ENCODE measurements at regions not wholly inside any gene's neighbourhood (a gene's known extent, or its start where the extent isn't known, plus 50 kb on each side); places are given as distances from the start of the nearest gene placed in this dataset.

DNA sequence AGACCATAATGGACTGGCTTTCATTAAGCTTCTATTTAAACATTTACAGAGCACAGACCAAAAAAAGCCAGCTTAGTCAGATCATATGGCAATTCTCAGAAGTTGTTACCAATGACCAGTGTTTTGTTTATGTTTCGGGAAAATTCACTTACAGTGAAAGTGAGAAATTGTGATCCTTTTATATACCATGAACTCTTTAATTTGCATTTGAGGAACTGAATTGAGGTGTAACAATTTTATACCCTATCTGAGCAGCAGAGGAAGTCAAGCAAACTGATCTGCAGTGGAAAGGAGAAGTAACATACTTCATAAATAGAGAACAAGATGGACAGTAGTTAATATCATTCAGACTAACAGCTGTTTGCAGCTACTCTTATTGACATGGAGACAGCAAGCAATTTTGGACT is 97.1 kb downstream of the TMA16 start:
- TF ChIP-seq, protein P1, sequence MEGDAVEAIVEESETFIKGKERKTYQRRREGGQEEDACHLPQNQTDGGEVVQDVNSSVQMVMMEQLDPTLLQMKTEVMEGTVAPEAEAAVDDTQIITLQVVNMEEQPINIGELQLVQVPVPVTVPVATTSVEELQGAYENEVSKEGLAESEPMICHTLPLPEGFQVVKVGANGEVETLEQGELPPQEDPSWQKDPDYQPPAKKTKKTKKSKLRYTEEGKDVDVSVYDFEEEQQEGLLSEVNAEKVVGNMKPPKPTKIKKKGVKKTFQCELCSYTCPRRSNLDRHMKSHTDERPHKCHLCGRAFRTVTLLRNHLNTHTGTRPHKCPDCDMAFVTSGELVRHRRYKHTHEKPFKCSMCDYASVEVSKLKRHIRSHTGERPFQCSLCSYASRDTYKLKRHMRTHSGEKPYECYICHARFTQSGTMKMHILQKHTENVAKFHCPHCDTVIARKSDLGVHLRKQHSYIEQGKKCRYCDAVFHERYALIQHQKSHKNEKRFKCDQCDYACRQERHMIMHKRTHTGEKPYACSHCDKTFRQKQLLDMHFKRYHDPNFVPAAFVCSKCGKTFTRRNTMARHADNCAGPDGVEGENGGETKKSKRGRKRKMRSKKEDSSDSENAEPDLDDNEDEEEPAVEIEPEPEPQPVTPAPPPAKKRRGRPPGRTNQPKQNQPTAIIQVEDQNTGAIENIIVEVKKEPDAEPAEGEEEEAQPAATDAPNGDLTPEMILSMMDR (IDR thresholded peaks at IDR 0.05): no peak
- TF ChIP-seq POLR2AphosphoS5 (IDR thresholded peaks at IDR 0.05): no peak
- TF ChIP-seq POLR2A (IDR thresholded peaks at IDR 0.05): no peak

Data from breast epithelium (tissue), 3 donors.